Smooth muscle cell (in vitro differentiated cells): ENCODE measurements at regions not wholly inside any gene's neighbourhood (a gene's known extent, or its start where the extent isn't known, plus 50 kb on each side); places are given as distances from the start of the nearest gene placed in this dataset.

Experiments used
- DNase-seq: peaks from one replicate; lab custom pipeline; 2025; ENCODE audit not compliant: unreplicated experiment; lab: John Stamatoyannopoulos, UW
- H2AFZ ChIP-seq: fragments of 200-600 bp; sonication (generic); 2 replicates; pipeline ENCODE4 v1.6.0; 2016; ENCODE audit warnings: antibody characterized with exemption, low read depth, mild to moderate bottlenecking
- H3F3A ChIP-seq: fragments of 200-600 bp; sonication (generic); 2 replicates; pipeline ENCODE4 v1.6.0; 2017; ENCODE audit warnings: antibody characterized with exemption, low read depth
- H3K27ac ChIP-seq: fragments of 200-600 bp; sonication (generic); 2 replicates; pipeline ENCODE4 v1.5.1; 2016; ENCODE audit warnings: low read depth, mild to moderate bottlenecking
- H3K27me3 ChIP-seq: fragments of 200-600 bp; sonication (generic); 2 replicates; pipeline ENCODE4 v1.6.1; 2016; ENCODE audit warnings: low read depth, mild to moderate bottlenecking
- H3K36me3 ChIP-seq: fragments of 200-600 bp; sonication (generic); 2 replicates; pipeline ENCODE4 v1.5.1; 2016; ENCODE audit warnings: low read depth
- H3K4me1 ChIP-seq: fragments of 200-600 bp; sonication (generic); 2 replicates; pipeline ENCODE4 v1.5.1; 2016; ENCODE audit warnings: low read depth
- H3K4me2 ChIP-seq: fragments of 200-600 bp; sonication (generic); 2 replicates; pipeline ENCODE4 v1.6.0; 2016; ENCODE audit warnings: mild to moderate bottlenecking
- H3K4me3 ChIP-seq: fragments of 200-600 bp; sonication (generic); 2 replicates; pipeline ENCODE4 v1.5.1; 2016; ENCODE audit warnings: mild to moderate bottlenecking
- H3K79me2 ChIP-seq: fragments of 200-600 bp; sonication (generic); 2 replicates; pipeline ENCODE4 v1.6.0; 2016; ENCODE audit warnings: low read depth, mild to moderate bottlenecking
- H3K9ac ChIP-seq: fragments of 200-600 bp; sonication (generic); 2 replicates; pipeline ENCODE4 v1.6.0; 2016; ENCODE audit warnings: low read depth
- H3K9me3 ChIP-seq: fragments of 200-600 bp; sonication (generic); replicated peaks from 2 replicates; pipeline ENCODE4 v1.5.1; 2016; ENCODE audit warnings: low read depth
- H4K20me1 ChIP-seq: fragments of 200-600 bp; sonication (generic); 2 replicates; pipeline ENCODE4 v1.6.0; 2016; ENCODE audit warnings: low read depth
- CTCF ChIP-seq: fragments of 200-600 bp; sonication (generic); IDR thresholded peaks from 2 replicates; pipeline ENCODE4 v1.5.1; 2017; ENCODE audit warnings: borderline replicate concordance, mild to moderate bottlenecking, antibody characterized with exemption; ENCODE audit not compliant: insufficient read depth, poor library complexity, severe bottlenecking
- WGBS: methylation state at CpG from one replicate; pipeline ENCODE4 v1.1.7; 2016; ENCODE audit warnings: low lambda C conversion rate; 5-methylcytosine and 5-hydroxymethylcytosine counted together

GRCh38 chr5:158272409-158272808 lies 413.5 kb upstream of the CLINT1 start:
- Histone ChIP-seq H3K4me3 (no peak overlapping the region), H2AFZ (no peak overlapping the region), H3K4me1 (peaks cover 30% of the 10 kb centered on the region), H3K27me3 (peaks cover 5% of the 10 kb centered on the region), H3K9ac (no peak overlapping the region), H3K27ac (no peak overlapping the region), H4K20me1 (no peaks in the 10 kb centered on the region), H3K9me3 (no peaks in the 10 kb centered on the region), H3F3A (no peaks in the 10 kb centered on the region), H3K4me2 (no peak overlapping the region), H3K79me2 (no peaks in the 10 kb centered on the region), H3K36me3 (no peaks in the 10 kb centered on the region)
- DNase-seq = no peak
- no peak for TF ChIP-seq CTCF
- 56% methylated on average over 3 of the region's 3 CpGs for WGBS

- Histone ChIP-seq H2AFZ (no peak overlapping the region), H3K9me3 (no peaks in the 10 kb centered on the region), H3K4me3 (no peak overlapping the region), H3K4me2 (no peak overlapping the region), H4K20me1 (no peaks in the 10 kb centered on the region), H3K27ac (no peak overlapping the region), H3K27me3 (peaks cover 5% of the 10 kb centered on the region), H3K79me2 (no peaks in the 10 kb centered on the region), H3K9ac (no peak overlapping the region), H3K36me3 (no peaks in the 10 kb centered on the region), H3K4me1 (peaks cover 30% of the 10 kb centered on the region), H3F3A (no peaks in the 10 kb centered on the region)
- no peak for DNase-seq
- no peak for TF ChIP-seq CTCF
- 35% methylated on average over 2 of the region's 2 CpGs for WGBS
Observed at GRCh38 chr5:158270996-158271554, 412.1 kb upstream of the CLINT1 start.

DNA sequence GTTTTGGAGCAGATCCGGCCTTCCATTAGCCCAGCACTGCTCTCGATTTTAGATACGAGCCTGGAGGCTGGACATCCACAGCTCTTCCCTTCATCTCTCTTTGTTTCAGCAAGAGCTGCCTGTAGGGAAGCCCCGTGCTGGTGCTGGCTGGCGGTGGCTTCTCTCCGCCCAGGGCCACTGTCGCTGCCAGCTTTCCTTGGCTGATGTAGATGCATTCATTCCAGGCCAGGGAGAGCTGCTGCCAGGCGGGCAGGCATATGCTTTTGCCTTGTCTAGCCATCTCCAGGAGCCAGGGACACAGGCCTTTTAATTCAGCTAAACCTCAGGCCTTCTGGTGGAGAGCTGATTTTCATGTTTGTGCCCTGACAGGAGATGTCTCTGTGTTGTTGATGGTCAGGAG lies 409.3 kb upstream of the CLINT1 start:
- no peaks in the 10 kb centered on the region for H3K36me3 ChIP-seq
- H3K4me1 ChIP-seq = peaks cover 21% of the 10 kb centered on the region
- 79% methylated on average over 8 of the region's 8 CpGs for WGBS
- H3K79me2 ChIP-seq = no peaks in the 10 kb centered on the region
- H3K4me2 ChIP-seq = no peak overlapping the region
- TF ChIP-seq CTCF = no peak
- no peak overlapping the region for H3K27ac ChIP-seq
- H4K20me1 ChIP-seq = no peaks in the 10 kb centered on the region
- no peak overlapping the region for H3K9ac ChIP-seq
- H2AFZ ChIP-seq = no peak overlapping the region
- no peaks in the 10 kb centered on the region for H3F3A ChIP-seq
- H3K4me3 ChIP-seq = no peak overlapping the region
- H3K27me3 ChIP-seq = no peaks in the 10 kb centered on the region
- no peak for DNase-seq
- no peaks in the 10 kb centered on the region for H3K9me3 ChIP-seq

- no peaks in the 10 kb centered on the region for H3K36me3 ChIP-seq
- no peak for TF ChIP-seq CTCF
- H3K27ac ChIP-seq = no peak overlapping the region
- H3K4me1 ChIP-seq = peaks cover 13% of the 10 kb centered on the region
- H4K20me1 ChIP-seq = no peaks in the 10 kb centered on the region
- H3K9me3 ChIP-seq = no peaks in the 10 kb centered on the region
- H3K27me3 ChIP-seq = no peaks in the 10 kb centered on the region
- H3K4me2 ChIP-seq = no peak overlapping the region
- 90% methylated on average over 2 of the region's 2 CpGs for WGBS
- no peak overlapping the region for H3K9ac ChIP-seq
- H3F3A ChIP-seq = no peaks in the 10 kb centered on the region
- no peak overlapping the region for H2AFZ ChIP-seq
- H3K79me2 ChIP-seq = no peaks in the 10 kb centered on the region
- no peak overlapping the region for H3K4me3 ChIP-seq
- no peak for DNase-seq
Observed at GRCh38 chr5:158267228-158267627, 408.3 kb upstream of the CLINT1 start.
